ENCODE measurements at regions not wholly inside any gene's neighbourhood (a gene's known extent, or its start where the extent isn't known, plus 50 kb on each side); places are given as distances from the start of the nearest gene placed in this dataset.
"Not testable (repeated sequence)": the region's sequence is repeated elsewhere in the genome, so short reads cannot be mapped to it uniquely, and the experiment has no call there.

DNA sequence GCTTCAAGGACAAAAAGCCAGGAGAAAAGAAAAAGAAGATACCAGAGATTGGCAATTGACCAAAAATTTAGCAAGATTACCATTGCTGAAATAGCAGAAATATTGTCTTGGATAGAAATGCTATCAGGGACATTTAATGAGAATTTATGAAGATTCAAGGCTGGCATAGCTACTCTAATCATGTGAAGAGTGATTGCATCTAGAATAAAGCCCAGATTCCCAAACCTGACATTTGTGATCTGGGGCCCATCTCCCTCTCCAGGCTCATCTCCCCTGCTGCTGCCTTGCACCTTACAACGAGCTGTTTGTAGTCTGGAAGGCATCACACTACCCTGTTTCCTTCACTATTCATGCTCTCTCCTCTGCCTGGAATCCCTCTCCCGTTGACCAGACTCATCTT is 114.5 kb downstream of the C9orf152 start:
- DNase-seq (ENCODE audit: low read depth) = no peak

DNA sequence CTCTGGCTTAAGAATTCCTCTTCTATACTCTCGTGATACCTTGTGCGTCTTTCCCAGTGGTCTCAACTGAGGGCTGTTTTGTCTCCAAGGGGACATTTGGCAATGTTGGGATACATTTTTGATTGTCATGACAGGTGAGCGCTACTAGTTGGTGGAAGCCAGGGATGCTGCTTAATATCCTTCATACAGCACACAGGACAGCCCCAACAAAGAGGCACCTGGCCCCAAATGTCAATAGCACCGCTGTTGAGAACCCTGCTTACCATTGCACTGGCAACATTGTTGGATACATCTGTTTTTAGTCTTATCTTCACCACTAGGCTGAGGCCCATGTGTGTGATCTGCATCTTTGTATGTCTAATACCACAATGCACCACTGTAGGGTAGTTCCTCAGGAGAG is 114.1 kb downstream of the C9orf152 start:
- no peak for DNase-seq (ENCODE audit: low read depth)

DNA sequence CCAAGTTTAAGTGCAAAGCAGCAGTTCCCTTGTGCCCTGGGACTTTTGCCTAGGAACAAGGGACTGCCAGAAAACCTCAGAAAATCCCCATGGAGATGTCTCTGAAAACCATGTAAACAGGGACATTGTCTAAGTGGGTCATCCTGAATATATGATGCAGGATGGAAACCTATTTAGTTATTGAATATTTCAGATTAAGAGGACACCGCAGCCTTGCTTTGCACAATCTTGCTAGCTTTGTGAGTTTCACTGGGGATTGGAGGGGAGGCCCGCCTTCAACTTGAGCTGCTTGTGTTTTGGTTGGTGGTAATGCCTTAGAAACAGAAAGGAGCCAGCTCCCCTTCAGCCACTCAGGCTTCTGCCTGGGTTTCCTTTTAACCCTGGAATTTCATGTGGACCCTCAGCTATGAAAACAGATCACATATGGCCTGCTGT is 112.8 kb downstream of the C9orf152 start:
- no peak for DNase-seq (ENCODE audit: low read depth)

DNA sequence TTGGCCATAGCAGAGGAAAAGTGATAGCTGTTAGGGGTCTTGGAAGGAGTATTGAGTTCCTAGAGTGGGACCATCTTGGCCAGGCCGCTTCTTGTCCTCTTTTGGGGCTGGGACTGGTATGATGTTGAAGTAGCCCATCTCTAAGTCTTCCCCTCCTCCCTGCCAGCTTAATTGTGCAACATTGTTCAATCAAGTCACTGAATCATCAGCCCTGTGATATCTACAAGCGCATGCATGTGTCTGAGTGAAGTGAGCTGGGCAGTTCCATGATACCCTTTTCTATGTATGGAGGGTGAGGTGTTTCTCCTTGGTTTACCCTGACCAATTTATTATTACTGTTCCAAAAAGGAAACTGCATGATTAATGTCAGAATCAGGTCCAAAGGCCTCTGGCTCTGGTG is 112.2 kb downstream of the C9orf152 start:
- no peak for DNase-seq (ENCODE audit: low read depth)

DNA sequence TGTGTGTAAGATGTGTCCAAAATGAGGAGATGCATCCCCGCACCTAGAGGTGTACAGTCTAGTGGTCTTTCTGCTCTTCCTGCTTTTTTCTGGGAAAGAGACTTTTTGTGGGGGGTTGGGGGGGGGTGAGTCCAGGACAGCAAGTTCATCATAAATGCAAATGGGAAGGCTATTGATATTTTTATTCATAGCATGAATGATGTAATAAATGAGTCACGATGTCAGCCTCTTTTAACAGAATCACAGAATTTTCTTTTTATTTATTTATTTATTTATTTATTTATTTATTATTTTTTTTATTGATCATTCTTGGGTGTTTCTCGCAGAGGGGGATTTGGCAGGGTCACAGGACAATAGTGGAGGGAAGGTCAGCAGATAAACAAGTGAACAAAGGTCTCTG is 111.3 kb downstream of the C9orf152 start:
- DNase-seq (ENCODE audit: low read depth) = not testable (repeated sequence)

DNA sequence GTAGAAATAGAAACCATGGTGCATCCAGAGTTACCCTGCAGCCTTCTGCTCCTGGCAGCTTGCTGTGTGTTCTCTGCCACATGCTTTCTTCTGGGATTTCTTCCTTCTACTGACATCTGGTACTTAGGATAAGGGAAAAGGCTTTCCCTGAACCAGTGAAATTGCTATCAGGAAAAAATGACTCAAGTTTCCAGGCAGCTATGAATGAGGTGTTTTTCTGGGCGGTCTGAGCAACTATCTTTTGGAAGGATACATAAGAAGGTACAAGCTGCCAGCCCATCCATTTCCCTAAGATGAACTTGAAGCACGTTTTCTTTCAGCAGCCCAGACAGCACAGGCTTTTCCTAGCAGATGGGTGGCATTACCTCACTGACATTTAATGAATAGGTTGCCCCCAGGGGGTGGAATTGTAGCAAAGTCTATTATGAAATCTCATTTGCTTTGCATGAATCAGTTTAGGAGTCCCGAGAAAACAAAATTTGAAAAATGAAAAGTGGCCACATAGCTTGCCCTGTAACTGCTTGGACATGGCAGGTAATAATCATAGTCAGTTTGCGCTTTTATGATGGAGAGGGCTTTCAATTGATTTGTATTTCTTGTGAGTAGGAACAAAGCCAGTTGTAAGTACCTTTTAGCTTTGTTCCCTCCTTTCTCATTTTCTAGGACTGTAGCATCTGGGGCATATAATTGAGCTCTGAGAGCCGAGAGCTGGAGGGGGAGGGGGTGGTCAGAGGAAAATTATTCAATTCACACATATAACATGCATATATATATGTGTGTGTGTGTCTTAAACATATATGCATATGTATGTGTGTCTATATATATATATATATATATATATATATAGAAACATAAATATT is 108.5 kb downstream of the C9orf152 start:
- DNase-seq (ENCODE audit: low read depth) = no peak

DNA sequence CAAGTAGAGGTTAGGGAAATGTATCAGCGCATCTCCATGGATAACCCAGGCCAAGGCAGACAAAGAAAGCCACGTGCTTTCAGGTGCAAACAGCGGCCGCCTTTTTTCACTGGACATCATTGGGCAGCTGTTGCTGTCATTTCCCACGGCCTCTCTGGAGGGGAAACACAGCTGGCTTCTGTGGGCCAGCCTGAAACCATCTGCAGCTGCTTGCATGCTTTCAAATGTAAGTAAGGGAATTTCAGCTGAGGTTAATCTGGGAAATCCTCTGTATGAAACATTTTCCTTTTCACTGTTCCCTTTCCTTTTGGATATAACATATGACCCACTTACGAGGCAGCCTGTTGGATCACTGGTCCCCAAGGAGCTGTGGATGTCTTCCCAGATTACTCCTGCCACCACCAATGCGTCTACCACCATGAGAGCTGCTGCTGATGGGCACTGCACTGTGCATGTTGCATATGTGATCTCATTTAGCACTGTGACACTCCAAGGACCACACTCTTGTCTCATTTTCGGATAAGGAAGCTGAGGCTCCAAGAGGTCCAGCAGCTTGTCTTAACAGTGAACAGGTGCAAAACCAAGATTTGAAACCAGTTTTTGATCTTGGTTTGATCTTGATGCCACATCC is 106.3 kb downstream of the C9orf152 start:
- no peak for DNase-seq (ENCODE audit: low read depth)

DNA sequence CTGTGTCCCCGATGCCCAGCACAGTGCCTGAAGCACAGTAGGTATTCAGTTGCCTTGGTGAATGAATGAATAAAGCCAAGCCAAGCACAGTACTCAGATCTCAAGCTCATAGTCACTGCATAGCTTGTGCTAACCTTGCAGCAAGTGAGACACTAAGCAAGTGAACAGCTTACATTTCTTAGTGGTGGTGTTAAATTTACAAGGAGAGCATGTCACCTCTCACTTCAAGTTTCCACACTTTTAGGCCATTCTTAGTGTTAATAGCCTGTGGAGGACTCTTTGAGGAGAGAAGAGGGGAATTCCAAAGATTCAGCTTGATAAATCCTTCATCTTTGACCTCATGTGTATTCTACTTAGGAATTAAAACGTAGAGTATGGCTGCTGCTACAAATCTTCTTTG is 104.7 kb downstream of the C9orf152 start:
- no peak for DNase-seq (ENCODE audit: low read depth)

DNA sequence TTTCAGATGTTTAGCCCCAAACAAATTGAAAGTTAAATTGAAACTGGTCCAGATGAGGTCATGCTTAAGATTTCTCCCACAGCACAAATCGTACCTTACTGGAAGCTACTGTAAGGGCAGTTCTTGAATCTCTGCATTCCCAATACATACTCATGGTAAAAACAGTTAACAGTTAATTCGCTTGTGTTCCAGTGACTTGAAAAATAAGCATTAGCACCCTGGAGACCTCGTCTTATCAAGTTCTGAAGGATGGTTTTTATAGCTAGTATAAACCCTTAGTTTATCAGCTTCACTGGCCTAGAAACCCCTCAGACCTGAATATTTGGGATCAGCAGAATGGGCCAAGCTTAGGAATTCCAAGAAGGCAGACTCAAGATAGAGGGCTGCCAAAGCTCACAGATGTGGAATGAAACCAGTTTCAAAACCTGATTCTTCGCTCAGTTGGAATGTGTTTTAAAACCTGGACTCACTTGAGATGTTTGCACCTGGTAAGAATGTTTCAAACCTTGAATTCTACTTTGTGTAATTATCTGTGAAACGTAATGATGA is 103.6 kb downstream of the C9orf152 start:
- no peak for DNase-seq (ENCODE audit: low read depth)

DNA sequence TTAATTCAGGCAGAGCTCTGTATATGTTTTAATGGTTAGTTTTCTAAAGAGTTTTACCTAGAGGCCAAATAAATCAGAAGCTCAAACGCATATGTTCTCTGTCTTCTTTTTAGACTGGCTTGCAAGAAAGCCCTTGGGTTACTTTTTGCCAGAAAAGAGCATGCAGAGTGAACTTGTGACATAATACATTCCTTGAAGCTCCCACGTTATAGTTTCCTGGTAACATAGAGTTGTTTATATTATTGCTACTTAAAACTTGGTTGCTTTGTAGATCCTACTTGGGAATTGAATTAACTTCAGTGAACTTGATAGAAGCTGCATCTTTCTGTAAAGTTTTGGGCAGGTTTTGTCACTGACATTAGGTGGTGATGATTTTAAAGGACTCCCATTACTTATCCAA is 102.9 kb downstream of the C9orf152 start:
- no peak for DNase-seq (ENCODE audit: low read depth)

DNA sequence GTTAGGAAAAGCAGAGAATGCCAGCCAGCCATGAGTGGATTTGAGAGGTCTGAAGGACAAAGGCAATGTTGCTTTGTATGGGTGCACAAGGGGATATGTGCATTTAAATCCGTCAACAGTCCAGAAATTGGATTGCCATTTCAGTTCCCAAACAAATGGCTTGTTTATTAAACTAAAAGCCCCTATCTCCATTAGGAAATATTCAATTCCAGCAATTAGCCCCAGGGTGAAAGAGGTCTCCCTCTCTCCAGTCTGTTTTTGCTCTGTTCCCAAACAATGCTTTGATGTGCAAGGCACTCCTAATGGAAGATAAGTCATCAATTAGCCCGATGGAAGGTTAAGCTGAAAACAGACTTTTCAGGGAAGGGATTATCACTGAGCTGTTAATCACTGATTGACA is 101.3 kb downstream of the C9orf152 start:
- DNase-seq (ENCODE audit: low read depth) = no peak

DNA sequence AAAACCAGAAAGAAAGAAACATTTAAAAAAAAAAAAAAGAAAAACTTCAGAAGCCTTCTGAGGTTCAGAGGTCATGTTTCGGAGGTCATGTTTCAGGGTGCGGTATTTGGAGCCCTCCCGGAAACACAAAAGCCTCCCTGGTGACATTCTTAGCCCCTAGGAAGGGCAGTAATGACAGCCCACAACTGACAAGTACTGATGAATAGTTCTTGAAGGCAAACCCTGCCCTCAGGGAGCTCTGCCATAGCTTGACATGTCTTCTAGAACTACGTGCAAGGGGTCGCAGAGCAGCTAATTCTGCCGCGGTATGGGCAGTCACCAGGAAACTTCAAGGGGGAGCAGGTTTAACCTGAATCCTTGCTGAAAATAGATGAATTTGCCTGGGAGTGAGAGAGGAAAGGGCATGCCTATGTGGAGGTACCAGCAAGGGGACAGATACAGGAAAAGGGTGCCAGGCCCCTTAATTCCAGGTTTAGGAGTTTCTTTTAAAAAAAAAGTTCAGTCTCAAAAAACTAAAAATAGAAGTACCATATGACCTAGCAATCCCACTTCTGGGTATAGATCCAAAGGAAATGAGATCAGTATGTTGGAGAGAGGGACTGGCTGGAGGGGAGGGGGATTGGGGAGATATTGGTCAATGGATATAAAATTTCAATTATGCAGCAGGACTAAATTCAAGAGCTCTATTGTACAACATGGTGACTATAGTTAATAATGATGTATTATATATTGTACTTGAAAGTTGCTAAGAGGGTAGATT is 98.4 kb downstream of the C9orf152 start:
- no peak for DNase-seq (ENCODE audit: low read depth)

DNA sequence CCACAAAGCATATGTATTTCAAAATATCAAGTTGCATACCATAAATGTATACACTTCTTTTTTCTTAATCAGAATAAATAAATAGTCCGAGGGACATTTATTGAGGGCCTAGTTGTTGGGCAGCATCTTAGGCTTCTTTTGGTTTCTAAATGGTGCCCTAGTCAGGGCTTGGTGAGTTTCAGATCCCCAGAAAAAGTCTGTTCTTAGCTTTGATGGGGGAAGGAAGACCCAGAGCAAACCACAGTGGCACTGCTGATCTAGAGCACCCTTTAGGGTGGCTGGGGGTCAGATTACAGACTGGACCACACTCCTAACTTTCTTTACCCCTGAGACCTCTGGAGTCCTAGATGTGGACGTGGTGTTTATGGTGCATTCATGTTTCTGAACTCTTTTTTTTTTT is 97.8 kb downstream of the C9orf152 start:
- DNase-seq (ENCODE audit: low read depth) = no peak

DNA sequence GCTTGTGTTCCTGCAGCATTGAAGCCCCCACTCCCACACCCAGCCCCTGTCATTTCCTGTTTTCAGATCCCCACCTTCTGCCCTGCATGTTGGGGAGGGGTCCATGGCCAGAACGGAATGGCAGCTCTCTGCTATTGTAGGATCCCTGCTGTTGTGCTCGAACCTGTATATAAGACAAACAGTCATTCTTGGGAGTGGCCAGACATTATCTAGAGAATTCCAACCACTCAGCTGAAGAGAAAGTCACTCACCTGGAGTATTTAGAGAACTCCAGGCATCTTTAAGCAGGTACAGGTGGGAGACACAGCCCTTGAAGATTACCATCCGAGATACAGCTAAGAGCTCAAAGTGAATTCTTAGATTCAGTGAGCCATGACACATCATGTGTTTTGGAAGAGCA is 96.1 kb downstream of the C9orf152 start:
- DNase-seq (ENCODE audit: low read depth) = no peak

DNA sequence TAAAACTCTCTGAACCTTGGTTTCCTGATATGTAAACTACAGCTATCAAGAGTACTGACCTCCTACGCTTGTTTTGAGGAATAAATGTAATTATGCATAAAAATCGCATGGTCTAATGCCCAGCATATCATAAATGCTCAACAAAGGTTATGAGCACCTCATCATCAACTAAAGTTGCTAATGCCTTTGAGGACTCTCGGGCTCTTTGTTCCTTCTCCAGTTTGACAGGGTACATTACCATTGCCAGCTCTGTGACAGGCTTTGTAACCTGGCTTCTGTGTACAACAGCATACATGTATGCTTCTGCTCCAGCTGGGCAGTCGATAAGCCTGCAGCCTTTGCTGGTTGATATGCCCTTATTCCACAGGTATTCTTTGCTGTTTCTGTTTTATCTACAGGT is 95.2 kb downstream of the C9orf152 start:
- no peak for DNase-seq (ENCODE audit: low read depth)

DNA sequence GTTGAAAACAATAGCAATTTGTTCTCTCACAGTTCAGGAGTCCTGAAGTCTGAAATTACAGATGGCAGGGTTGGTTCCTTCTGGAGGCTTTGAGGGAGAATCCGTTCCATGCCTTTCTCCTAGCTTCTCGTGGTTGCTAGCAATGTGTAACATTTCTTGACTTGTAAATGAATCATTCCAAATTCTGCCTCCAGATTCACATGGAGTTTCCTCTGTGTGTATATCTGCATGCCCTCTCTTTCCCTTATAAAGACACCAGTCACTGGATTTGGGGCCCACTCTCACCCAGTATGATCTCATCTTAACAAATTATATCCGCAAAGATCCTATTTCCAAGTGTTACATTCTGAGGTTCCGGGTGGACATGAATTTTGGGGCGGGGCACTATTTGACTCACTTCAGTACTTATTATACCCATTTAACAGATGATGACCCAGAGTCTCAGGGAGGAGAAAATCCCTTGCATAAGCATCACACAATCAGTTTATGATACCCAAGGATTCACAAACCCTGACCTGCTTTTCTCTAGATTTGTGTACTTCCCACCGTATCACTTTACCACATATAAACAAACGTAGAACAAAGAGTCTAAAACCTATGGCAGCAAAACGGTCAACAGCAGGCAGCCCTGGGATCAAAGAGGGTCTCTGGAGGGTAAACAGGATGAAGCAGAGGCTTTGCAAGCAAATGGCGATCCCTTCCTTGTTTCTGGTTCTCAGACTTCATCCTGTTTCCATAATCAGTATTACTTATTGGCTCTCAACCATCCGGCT is 93.7 kb downstream of the C9orf152 start:
- DNase-seq (ENCODE audit: low read depth) = no peak

DNA sequence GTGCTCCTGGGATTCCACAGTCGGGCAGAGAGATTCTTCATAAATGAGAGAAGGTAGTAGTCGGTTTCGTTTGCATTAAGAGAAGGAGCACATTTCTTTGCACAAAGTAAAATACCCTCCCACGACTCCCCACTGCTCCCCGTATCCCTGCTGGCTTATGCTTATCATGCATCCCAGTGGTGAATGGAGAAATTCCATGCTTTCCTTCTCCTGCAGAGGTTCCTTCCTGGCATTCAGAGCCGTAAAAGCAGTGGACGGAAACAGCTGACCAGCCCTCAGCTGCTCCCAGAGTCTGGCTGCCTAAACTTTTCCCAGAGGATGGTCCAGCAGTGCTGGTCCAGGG is 93.1 kb downstream of the C9orf152 start:
- DNase-seq (ENCODE audit: low read depth) = no peak

DNA sequence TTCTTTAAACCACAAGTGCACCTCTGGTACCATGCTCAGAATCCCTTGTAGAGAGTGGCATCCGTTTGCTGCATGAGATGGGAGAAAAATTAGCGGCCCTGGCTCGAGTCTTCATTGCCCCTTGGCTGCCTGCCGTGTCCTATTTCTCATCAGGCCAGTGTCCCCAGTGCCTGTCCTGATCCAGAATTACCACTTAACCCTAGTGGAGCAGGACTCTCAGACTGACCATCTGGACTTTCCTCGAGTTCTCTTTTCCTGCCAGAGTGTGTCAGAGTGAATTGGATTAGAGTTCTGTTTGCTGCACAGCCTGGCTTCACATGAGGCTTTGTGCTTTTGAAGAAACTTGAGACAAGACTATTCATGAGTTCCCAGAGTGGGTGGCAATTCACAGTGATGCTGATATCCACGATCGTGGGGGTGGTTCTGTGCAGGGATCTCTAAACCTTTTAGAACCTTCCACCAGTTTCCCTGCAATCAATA is 92.6 kb downstream of the C9orf152 start:
- no peak for DNase-seq (ENCODE audit: low read depth)

DNA sequence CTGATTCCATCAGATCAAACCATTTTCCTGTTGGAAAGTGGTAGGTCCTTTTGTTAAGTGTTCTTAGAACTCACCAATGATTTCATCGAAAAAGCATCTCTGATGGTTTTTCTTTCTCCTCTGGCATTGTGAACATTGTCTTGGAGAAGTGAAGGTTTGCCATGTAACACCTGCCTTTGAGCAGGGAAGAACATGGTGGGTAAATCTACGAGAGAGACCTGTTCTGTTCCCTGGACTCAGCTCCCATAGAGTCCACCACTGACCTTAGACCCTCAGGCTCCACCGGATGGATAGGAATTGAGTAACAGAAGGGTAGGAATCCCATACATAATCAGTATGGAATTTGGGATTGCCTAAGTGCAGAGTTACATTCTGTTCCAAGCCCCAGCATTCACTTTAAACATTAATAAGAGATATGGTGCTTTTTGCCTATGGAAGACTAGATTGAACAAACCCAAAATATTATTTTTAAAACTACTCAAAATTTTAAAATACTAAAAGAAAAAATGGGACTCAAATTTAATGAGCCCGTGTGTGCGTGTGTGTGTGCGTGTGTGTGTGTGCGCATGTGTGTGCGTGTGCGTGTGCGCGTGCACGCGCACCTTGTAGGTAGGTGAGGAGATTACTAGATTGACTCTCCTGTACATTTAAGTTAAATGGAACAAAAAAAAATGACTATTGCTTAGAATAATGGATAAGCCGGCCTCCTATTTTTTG is 92.0 kb downstream of the C9orf152 start:
- no peak for DNase-seq (ENCODE audit: low read depth)

DNA sequence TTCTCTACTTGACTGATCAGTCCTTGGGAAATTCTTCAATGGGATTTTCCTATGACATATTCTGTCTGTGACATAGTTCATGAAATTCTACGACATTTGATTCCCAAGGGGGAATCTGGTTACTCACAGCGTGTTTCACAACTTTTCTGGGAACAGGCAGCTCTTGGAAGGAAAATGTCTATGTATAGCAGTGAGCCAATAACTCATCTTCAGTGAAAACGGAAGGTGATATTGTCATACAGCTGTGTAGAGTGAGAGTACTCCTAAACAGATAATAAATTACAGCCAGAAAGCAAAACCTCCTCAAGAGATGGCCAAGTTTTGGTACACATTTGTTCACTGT is 91.4 kb downstream of the C9orf152 start:
- no peak for DNase-seq (ENCODE audit: low read depth)

DNA sequence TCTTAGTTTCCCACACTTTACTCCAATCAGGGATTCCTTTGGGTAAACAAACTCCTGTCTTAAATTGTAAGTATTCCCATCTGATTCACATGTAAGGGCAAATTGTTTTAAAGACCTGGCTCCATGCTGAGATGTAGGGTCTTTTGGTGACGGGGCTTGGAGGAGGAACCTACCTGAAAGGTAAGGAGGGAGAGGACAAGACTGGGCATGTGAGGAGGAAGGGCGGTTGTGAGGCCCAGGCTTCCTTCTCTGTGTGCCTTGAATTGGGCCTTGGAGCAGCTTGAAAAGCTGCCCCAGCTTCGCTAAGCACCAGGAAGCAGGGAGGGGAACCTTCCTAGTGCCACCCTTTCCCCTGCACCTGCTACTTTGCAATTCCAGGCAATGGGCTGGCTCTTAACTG is 86.8 kb downstream of the C9orf152 start:
- no peak for DNase-seq (ENCODE audit: low read depth)
